Posterior vena cava (tissue), 2 donors: ENCODE measurements at regions not wholly inside any gene's neighbourhood (a gene's known extent, or its start where the extent isn't known, plus 50 kb on each side); places are given as distances from the start of the nearest gene placed in this dataset.
"Not testable (repeated sequence)": the region's sequence is repeated elsewhere in the genome, so short reads cannot be mapped to it uniquely, and the experiment has no call there.

ENCODE experiments used
- DNase-seq: peaks from one replicate; pipeline ENCODE4 v3.0.0-alpha.2; 2020; ENCODE audit warnings: low spot score
- intact Hi-C, 2 donors: fragments of 100-400 bp; cut with DNase I; formaldehyde crosslinking; loops; one replicate each; pipeline versions ENCODE4 v1.14.1 to v1.14.2; 2022 to 2023
- donor health status: DM: yes; HTN: yes; CAD: no.
- donor health status: DM: yes; HTN: yes; CAD: no.

GRCh38 chr1:234774971-234775370, 165.0 kb upstream of the IRF2BP2 start:
- DNase-seq, result no peak
- intact Hi-C loops, result no loop called here

- DNase-seq, result no peak
- intact Hi-C loops, result no loop called here
These were observed 164.1 kb upstream of the IRF2BP2 start for GRCh38 chr1:234773936-234774677.

- intact Hi-C loops, result no loop called here
- peak; percentile 88 for DNase-seq
These were observed 162.6 kb upstream of the IRF2BP2 start for GRCh38 chr1:234772345-234773147.

- intact Hi-C loops, result no loop called here
- no peak for DNase-seq
These were observed 161.8 kb upstream of the IRF2BP2 start for GRCh38 chr1:234771642-234772344.

GRCh38 chr1:234770924-234771540, 161.1 kb upstream of the IRF2BP2 start:
- DNase-seq, result no peak
- intact Hi-C loops, result no loop called here

- no peak for DNase-seq
- intact Hi-C loops, result no loop called here
These were observed 160.2 kb upstream of the IRF2BP2 start for GRCh38 chr1:234769986-234770795.

GRCh38 chr1:234769284-234769985, 159.5 kb upstream of the IRF2BP2 start:
- no peak for DNase-seq
- intact Hi-C loops, result no loop called here

GRCh38 chr1:234768569-234769283, 158.7 kb upstream of the IRF2BP2 start:
- intact Hi-C loops, result no loop called here
- DNase-seq, result no peak

GRCh38 chr1:234768171-234768568, 158.2 kb upstream of the IRF2BP2 start:
- no peak for DNase-seq

GRCh38 chr1:234765672-234766071, 155.7 kb upstream of the IRF2BP2 start:
- intact Hi-C loops, result no loop called here
- no peak for DNase-seq

More at GRCh38 chr1:234768171-234768568, 158.2 kb upstream of the IRF2BP2 start:
- intact Hi-C loops, result no loop called here

GRCh38 chr1:234765181-234765580, 155.2 kb upstream of the IRF2BP2 start:
- no peak for DNase-seq
- intact Hi-C loops, result no loop called here

- DNase-seq, result no peak
- intact Hi-C loops, result no loop called here
These were observed 153.9 kb upstream of the IRF2BP2 start for GRCh38 chr1:234763910-234764309.

GRCh38 chr1:234763367-234763766, 153.4 kb upstream of the IRF2BP2 start:
- intact Hi-C loops, result no loop called here
- no peak for DNase-seq

- DNase-seq, intact Hi-C loops: not testable (repeated sequence)
These were observed 152.1 kb upstream of the IRF2BP2 start for GRCh38 chr1:234762127-234762526.

GRCh38 chr1:234760303-234760723, 150.3 kb upstream of the IRF2BP2 start:
- no peak for DNase-seq
- intact Hi-C loops, result no loop called here

GRCh38 chr1:234759888-234760287, 149.9 kb upstream of the IRF2BP2 start:
- no peak for DNase-seq
- intact Hi-C loops, result no loop called here

- DNase-seq, result no peak
- intact Hi-C loops, result no loop called here
These were observed 148.9 kb upstream of the IRF2BP2 start for GRCh38 chr1:234758851-234759250.

GRCh38 chr1:234756857-234757256, 146.9 kb upstream of the IRF2BP2 start:
- intact Hi-C loops, result no loop called here
- no peak for DNase-seq
